Central memory CD4-positive, alpha-beta T cell (primary cell): ENCODE measurements at regions not wholly inside any gene's neighbourhood (a gene's known extent, or its start where the extent isn't known, plus 50 kb on each side); places are given as distances from the start of the nearest gene placed in this dataset.

ENCODE experiments used
- DNase-seq: peaks from one replicate; pipeline ENCODE4 v3.0.0; 2022

DNA sequence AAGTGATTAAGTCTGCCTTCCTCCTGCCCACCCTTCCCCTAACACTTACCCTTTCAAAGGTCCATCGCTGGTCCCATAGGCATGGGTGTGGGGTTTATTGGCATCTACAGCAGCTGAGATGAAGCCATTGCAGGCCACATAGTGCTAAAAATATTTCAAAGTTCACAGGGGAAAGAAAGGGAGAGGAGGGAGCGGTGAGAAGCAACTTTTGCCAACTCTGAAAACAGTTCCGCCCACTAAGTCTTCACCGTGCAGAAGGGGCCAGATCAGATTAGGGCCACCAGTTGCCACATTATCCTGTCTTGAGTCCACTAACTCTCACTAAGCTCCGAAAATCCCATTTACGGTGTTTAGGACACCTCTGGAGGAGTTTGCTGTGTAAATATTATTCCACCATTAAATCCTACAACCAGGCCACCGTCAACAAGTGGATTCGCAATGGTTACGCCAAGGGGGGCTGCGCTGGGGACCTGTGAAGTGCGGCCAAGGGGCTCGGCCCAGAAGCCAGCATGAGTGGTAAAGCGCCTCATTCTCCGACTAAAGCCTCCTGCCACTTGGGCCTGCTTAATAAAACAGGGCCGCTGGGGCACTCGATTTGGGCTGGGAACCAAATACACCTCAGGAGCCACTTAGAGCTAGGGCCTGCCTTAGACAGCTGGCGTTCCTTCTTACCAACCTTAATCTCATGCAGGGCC, 534.9 kb downstream of the MIAT start:
- DNase-seq = no peak

GRCh38 chr22:27193215-27193614, 535.8 kb downstream of the MIAT start:
- no peak for DNase-seq

- no peak for DNase-seq
Observed at GRCh38 chr22:27193636-27194035, 536.2 kb downstream of the MIAT start.

- no peak for DNase-seq
Observed at GRCh38 chr22:27194096-27194748, 536.8 kb downstream of the MIAT start.

DNA sequence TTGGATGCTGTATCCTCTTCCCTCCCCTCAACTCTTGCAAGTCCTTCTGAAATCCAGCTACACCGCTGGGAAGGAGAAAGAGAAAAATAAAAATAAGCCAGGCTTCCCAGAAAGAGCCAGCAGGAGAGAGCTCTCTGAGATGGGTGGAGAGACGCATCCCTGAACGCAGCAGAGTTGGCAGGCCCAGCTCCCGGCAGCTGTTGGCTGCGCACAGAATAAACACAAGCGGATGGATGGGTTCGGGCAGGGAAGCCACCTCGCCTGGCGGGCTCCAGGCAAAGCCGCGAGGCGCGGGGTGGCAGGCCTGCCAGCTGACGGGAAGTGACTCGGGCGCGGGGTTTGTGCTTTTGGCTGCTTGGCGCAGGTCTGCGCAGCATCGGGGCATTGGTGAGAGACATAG, 537.7 kb downstream of the MIAT start:
- DNase-seq = no peak

GRCh38 chr22:27195494-27195893, 538.1 kb downstream of the MIAT start:
- DNase-seq = no peak

DNA sequence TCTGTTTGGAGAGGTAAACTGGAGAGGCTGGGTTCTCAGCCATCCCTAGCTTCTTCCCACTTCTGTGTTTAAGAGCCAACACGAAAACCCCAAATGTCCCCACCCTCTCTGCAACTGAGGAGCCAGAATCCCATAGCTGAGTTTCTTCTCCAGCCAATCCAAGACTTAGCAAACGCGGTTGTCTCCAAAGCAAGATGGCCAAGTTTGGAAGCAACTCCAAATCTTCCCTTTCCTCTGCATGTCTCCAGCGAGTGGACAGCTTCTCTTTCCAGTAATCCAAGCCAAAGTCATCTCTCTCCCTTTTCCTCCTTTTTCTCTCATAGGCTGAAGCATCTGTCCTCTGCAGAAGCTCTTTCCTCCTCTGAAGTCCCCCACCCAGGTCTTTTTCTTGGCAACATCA, 539.2 kb downstream of the MIAT start:
- DNase-seq = no peak

DNA sequence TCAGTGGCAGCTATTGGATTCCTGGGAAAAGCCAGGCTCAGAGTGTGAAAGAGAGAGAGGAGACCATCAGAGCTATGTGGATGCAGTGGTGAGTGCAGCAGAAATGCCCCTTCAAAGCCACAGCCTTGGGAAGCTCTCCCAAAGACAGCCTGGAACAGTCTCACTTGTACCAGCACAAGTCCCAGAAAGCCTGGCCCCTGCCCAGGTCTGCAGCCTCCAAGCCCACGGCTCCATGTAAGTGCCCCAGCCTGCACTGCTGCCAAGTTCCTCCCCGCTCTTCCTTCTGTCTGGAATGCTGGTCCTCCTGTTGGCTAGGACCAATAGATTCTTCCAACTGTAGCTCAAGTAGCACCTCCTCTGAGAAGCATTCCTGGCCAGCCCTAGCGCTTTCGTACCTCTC, 539.7 kb downstream of the MIAT start:
- no peak for DNase-seq

DNA sequence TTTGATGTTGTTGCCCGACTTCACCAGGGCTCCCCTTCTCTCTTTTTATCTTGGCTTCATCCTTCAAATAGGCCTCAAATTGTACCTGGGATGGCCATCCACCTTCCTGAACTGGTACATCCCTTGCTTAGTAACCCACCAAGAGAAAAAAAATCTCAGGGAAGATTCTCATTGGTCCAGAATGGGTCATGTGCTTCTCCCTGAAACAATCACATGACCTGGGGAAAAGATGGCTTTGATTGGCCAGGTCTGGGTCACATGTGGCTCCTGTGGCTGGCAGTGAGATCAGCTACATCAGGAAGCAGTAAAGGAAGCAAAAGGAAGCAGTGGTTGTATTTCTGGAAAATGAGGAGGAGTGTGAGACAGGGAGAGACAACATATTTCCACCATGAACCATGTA, 540.2 kb downstream of the MIAT start:
- DNase-seq = no peak

- no peak for DNase-seq
Observed at GRCh38 chr22:27198518-27199035, 541.2 kb downstream of the MIAT start.

DNA sequence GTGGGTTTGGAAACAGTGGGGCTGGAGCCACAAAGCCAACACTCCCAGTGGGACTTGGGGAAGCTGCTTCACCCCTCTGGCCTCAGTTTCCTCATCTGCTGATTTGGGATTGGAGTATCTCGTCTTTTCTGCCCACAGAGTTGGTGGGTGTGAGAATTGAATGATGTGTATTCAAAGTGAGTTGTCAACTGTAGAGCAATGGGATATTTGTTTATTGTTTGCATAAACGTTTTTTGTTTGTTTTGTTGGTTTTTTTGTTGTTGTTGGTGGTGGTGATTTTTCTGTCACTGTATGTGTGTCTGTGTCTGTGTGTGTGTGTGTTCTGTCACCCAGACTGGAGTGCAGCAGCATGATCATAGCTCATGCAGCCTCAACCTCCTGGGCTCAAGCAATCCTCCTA, 542.0 kb downstream of the MIAT start:
- no peak for DNase-seq

DNA sequence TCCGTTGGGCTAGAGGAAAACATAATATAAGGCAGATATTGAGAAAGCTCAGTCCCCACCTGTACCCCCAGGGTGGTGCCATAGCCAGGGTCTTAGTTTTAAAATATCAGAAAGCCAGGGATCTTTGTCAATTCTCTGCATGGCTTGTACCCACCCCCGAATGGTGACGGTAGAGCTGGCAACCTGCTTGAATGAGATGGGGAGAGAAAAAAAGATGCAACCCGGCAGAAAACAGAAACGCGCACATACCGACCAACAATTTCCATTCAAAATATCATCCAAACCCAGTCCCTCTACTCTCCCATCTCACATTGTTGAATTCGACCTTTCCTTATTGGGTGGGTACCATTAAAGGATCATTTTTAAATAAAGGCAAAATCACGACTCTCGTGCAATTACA, 543.9 kb downstream of the MIAT start:
- DNase-seq = no peak

GRCh38 chr22:27201741-27202140, 544.4 kb downstream of the MIAT start:
- no peak for DNase-seq

DNA sequence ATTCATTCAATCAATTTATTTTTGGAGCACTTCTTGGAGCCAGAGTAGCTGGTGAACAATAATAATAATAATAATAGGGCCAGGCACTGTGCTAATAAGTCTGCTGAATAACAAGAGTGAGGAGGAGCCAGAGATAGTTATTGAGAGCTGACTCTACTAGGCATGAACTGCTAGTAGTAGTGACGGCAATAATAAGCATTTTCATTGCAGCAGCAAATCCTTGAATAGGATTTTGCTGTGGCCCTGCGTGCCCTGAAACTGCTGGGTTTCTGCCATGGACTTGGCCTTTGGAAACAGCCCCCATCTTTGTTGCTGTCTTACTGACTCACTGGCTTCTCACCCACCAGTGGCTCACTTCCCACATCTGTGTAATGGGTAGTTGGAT, 545.9 kb downstream of the MIAT start:
- DNase-seq = no peak

DNA sequence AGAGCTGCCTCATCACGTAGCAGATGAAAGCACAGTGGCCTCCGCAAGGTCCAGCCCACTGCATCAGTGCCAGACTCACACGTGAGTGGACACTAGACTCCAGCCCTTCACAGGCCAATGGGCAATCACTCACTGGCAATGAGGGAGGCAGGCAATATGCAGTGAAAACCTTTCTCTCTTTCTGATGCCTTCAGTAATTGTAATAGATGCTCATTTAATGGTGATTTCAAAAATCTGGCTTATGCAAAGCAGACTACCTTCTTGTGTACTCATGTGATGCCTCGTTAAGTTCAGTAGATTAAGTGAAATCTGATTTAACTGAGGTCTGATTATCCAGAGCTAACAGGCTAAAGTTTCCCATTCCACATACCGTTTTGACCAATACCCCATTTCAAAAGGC, 546.9 kb downstream of the MIAT start:
- DNase-seq = no peak

DNA sequence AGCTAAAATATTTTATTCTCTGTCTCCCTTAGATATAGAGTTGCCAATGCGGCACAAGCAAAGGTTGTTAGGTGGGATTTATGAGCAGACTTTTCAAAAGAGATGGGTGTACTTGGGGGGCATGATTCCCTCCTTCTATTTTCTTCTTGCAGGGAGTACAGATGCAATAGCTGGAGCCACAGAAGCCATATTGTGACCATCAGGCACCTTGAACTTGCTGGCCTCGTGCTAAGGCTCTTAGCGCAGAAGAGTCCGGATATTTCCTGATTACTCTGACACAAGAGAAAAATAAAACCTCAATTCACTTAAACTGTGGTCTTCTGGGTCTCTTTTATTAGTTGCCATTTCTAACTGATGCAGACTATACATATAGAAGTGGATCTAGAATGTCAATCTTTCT, 547.4 kb downstream of the MIAT start:
- no peak for DNase-seq

GRCh38 chr22:27205492-27206373, 548.3 kb downstream of the MIAT start:
- DNase-seq = no peak

DNA sequence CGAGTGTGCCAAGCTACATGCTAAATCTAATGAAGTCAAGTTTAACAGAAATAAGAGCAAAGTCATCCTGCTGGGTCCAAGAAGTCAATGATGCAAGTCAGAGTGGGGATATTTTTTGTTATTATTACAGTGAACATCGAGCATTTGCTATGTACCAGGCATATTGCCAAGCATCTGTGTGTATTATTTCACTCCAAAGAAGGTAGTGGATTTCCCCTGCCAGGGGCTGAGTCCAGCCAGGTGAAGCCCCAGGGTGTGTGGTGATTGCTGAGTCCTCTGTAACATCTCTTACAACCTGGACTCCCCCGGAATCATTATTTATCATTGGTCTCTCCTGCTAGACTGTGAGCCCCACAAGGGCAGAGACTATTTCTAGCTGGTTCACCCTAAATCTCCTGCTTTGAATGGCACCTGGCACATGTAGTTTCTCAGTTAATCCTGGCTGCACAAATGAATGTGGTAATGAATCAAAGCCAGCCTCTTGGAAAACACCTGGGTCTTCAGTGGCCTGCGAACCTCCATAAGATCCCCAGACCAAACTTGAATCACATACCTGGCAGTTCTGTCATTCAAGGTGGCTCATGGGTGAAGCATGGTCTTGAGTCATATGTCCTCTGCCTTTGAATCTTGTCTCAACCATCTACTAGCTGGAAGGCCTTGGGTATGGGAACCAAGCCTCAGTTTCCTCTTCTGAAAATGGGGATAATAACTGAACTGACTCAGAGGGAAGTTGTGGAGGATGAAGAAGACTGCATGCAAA, 549.2 kb downstream of the MIAT start:
- no peak for DNase-seq

DNA sequence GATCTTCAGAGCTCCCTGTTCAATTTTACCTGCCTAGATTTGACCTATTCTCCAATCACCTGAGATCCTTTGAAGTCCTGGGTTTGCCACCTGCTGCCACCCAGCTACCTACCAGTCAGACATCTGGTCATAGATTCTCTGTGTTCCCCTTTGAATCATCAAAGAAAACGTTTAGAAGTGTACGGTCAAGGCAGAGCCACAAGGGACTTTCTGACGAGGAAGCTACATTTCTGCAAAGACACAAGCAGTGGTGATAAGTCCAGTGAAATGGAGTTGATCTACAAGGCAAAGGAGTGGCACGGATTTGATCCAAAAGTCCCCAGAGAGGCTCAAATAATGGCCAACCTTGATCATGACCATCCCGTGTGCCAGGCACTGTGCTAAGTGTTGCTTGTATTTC, 549.9 kb downstream of the MIAT start:
- no peak for DNase-seq

- DNase-seq = no peak
Observed at GRCh38 chr22:27207907-27208306, 550.5 kb downstream of the MIAT start.

DNA sequence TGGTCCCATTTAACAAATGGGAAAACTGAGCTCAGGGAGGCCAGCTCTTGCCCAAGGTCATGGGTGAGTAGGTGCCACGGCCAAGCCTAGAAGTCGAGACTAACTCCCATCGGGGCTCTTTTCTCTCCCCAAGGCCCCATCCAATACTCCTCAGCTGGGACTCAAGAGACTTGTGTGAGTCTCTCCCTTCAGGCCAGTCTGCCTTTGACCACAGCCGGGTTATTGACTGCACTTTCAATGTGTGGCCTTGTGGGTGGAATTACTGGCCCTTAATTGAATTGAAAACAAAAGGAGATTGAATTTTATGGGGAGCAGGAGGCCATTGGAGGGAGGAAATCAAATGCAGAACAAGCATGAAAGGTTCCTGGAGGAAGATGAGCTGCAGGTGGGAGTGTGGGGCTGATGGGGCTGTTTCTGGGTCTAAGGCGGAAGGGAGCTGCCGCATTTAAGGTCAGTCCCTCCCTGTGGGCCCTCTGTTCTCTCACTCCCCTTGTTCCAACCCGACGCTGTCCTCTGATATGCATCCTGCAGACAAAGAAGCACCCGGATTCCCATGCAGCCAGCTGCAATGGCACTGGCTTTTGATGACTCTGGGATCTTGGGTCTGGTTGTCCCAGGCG, 552.8 kb downstream of the MIAT start:
- DNase-seq = no peak

DNA sequence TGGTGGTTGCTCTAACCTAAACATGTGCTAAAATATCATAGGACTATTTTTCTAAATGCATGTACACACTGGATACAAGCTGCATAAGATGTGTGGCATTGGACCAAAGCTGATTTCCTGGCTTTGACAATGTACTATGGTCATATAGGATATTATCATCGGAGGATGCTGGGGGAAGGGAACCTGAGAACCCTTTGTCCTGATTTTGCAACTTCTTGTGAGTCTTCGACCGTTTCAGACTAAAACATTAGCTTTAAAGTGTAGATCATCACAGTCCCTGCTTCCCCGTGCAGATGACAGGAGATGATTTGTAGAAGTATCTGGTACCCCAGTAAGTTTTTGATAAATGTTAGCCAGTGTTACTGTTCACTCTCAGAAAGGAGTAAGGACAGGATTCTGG, 554.7 kb downstream of the MIAT start:
- no peak for DNase-seq
